PC-3 (cell line): ENCODE measurements at regions not wholly inside any gene's neighbourhood (a gene's known extent, or its start where the extent isn't known, plus 50 kb on each side); places are given as distances from the start of the nearest gene placed in this dataset.

ENCODE experiments used
- ATAC-seq: fragments of 200-7000 bp; cut with Tn5 transposase; 2 replicates; pipeline ENCODE4 v1.9.1; 2020; ENCODE audit warnings: mild to moderate bottlenecking, moderate library complexity
- BruUV-seq: library from RNA; stranded (reverse); fragments of 400-500 nt; replicated peaks from 2 replicates; lab custom pipeline; 2021; lab: Mats Ljungman, UMichigan
- CTCF ChIA-PET: fragments of 300-600 bp; sonication (Branson Sonifier 250); formaldehyde crosslinking; loops from one replicate; lab custom pipeline; 2022; ENCODE audit warnings: antibody characterized with exemption; lab: Charles Lee
- POLR2A ChIA-PET: fragments of 300-600 bp; sonication (Branson Sonifier 250); formaldehyde crosslinking; loops from one replicate; lab custom pipeline; 2022; ENCODE audit warnings: antibody characterized with exemption; ENCODE audit not compliant: unreplicated experiment; lab: Charles Lee
- DNase-seq: peaks from one replicate; pipeline ENCODE4 v3.0.0-alpha.2; 2015
- H2AFZ ChIP-seq: fragments of 300-600 bp; sonication (generic); 2 replicates; pipeline ENCODE4 v1.6.0; 2016; ENCODE audit warnings: antibody characterized with exemption, low read length
- H3F3A ChIP-seq: fragments of 300-600 bp; sonication (generic); one replicate; pipeline ENCODE4 v1.6.0; 2017; ENCODE audit warnings: antibody characterized with exemption, low read length, control low read depth, mild to moderate bottlenecking; ENCODE audit not compliant: unreplicated experiment
- H3K27ac ChIP-seq: fragments of 300-600 bp; sonication (generic); 2 replicates; pipeline ENCODE4 v1.5.1; 2016; ENCODE audit warnings: mild to moderate bottlenecking, low read length
- H3K27me3 ChIP-seq: fragments of 300-600 bp; sonication (generic); 2 replicates; pipeline ENCODE4 v1.6.1; 2016; ENCODE audit warnings: low read length, mixed read lengths
- H3K36me3 ChIP-seq: fragments of 300-600 bp; sonication (generic); 2 replicates; pipeline ENCODE4 v1.6.1; 2016; ENCODE audit warnings: low read depth, mixed run types, low read length, mixed read lengths
- H3K4me1 ChIP-seq: fragments of 300-600 bp; sonication (generic); 2 replicates; pipeline ENCODE4 v1.5.1; 2016; ENCODE audit warnings: low read length; ENCODE audit not compliant: insufficient read depth
- H3K4me2 ChIP-seq: fragments of 300-600 bp; sonication (generic); 2 replicates; pipeline ENCODE4 v1.6.0; 2016; ENCODE audit warnings: low read length
- H3K4me3 ChIP-seq: fragments of 300-600 bp; sonication (generic); 2 replicates; pipeline ENCODE4 v1.5.1; 2016; ENCODE audit warnings: mild to moderate bottlenecking, low read length, mixed read lengths
- H3K79me2 ChIP-seq: fragments of 300-600 bp; sonication (generic); 2 replicates; pipeline ENCODE4 v1.6.1; 2017; ENCODE audit warnings: low read length, mixed read lengths
- H3K9ac ChIP-seq: fragments of 300-600 bp; sonication (generic); 2 replicates; pipeline ENCODE4 v1.6.0; 2016; ENCODE audit warnings: mild to moderate bottlenecking, low read length
- H3K9me2 ChIP-seq: fragments of 300-600 bp; sonication (generic); replicated peaks from 2 replicates; pipeline ENCODE4 v1.6.1; 2016; ENCODE audit warnings: mixed run types, low read length, mixed read lengths
- H3K9me3 ChIP-seq: fragments of 300-600 bp; sonication (generic); 2 replicates; pipeline ENCODE4 v1.6.1; 2016; ENCODE audit warnings: low read length, mixed read lengths
- H4K20me1 ChIP-seq: fragments of 300-600 bp; sonication (generic); 2 replicates; pipeline ENCODE4 v1.6.1; 2016; ENCODE audit warnings: low read length, mixed read lengths
- EZH2 ChIP-seq: fragments of 300-600 bp; sonication (generic); IDR thresholded peaks from one replicate; pipeline ENCODE4 v1.6.1; 2017; ENCODE audit warnings: antibody characterized with exemption, mild to moderate bottlenecking, low read length; ENCODE audit not compliant: unreplicated experiment
- EZH2phosphoT487 ChIP-seq: fragments of 300-600 bp; sonication (generic); IDR thresholded peaks from 2 replicates; pipeline ENCODE4 v1.6.1; 2018; ENCODE audit warnings: mild to moderate bottlenecking, antibody characterized with exemption, low read length, borderline replicate concordance
- intact Hi-C: fragments of 100-400 bp; cut with micrococcal nuclease; formaldehyde crosslinking; loops from 2 replicates; pipeline ENCODE4 v1.9.0; 2023
- TF ChIP-seq, protein P1 (sequence below): fragments of 300-600 bp; sonication (generic); conservative IDR thresholded peaks from 2 replicates; pipeline ENCODE4 v1.5.1; 2017; ENCODE audit warnings: antibody characterized with exemption, low read depth, mild to moderate bottlenecking, low read length

- no peaks in the 10 kb centered on the region for H3K9me2 ChIP-seq
- peaks cover 44% of the 10 kb centered on the region for H3K27me3 ChIP-seq
- H3K9ac ChIP-seq = no peak overlapping the region
- ATAC-seq (no peak), DNase-seq (no peak)
- H2AFZ ChIP-seq = no peak overlapping the region
- no TSS peak for BruUV-seq
- no peak overlapping the region for H3K4me2 ChIP-seq
- H3K36me3 ChIP-seq = no peaks in the 10 kb centered on the region
- no peaks in the 10 kb centered on the region for H3K4me1 ChIP-seq
- no peak overlapping the region for H3K4me3 ChIP-seq
- intact Hi-C loops = no loop called here
- no peak for TF ChIP-seq EZH2phosphoT487
- TF ChIP-seq, protein P1, sequence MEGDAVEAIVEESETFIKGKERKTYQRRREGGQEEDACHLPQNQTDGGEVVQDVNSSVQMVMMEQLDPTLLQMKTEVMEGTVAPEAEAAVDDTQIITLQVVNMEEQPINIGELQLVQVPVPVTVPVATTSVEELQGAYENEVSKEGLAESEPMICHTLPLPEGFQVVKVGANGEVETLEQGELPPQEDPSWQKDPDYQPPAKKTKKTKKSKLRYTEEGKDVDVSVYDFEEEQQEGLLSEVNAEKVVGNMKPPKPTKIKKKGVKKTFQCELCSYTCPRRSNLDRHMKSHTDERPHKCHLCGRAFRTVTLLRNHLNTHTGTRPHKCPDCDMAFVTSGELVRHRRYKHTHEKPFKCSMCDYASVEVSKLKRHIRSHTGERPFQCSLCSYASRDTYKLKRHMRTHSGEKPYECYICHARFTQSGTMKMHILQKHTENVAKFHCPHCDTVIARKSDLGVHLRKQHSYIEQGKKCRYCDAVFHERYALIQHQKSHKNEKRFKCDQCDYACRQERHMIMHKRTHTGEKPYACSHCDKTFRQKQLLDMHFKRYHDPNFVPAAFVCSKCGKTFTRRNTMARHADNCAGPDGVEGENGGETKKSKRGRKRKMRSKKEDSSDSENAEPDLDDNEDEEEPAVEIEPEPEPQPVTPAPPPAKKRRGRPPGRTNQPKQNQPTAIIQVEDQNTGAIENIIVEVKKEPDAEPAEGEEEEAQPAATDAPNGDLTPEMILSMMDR = no peak
- TF ChIP-seq EZH2 = no peak
- no peaks in the 10 kb centered on the region for H3K79me2 ChIP-seq
- ChIA-PET CTCF (no interaction called here), POLR2A (no interaction called here)
- no peak overlapping the region for H3K27ac ChIP-seq
- no peaks in the 10 kb centered on the region for H3K9me3 ChIP-seq
- H3F3A ChIP-seq = no peaks in the 10 kb centered on the region
- H4K20me1 ChIP-seq = no peaks in the 10 kb centered on the region
Observed at GRCh38 chr2:15708865-15709820, 117.5 kb downstream of the DDX1 start.

- H3K27ac ChIP-seq = no peak overlapping the region
Observed at GRCh38 chr2:15711126-15711860, 119.6 kb downstream of the DDX1 start.

More at GRCh38 chr2:15711126-15711860, 119.6 kb downstream of the DDX1 start:
- no peak overlapping the region for H3K4me3 ChIP-seq
- ATAC-seq = no peak
- no peaks in the 10 kb centered on the region for H3K9me2 ChIP-seq
- H3K4me2 ChIP-seq = no peak overlapping the region
- no peak for DNase-seq
- POLR2A ChIA-PET = no interaction called here
- H3K79me2 ChIP-seq = no peaks in the 10 kb centered on the region
- intact Hi-C loops = no loop called here
- no peak overlapping the region for H2AFZ ChIP-seq
- no peaks in the 10 kb centered on the region for H3F3A ChIP-seq
- no peaks in the 10 kb centered on the region for H3K4me1 ChIP-seq
- TF ChIP-seq, protein P1 = no peak
- no peak for TF ChIP-seq EZH2
- TF ChIP-seq EZH2phosphoT487 = no peak
- CTCF ChIA-PET = no interaction called here
- peaks cover 42% of the 10 kb centered on the region for H3K27me3 ChIP-seq
- no peaks in the 10 kb centered on the region for H4K20me1 ChIP-seq
- no TSS peak for BruUV-seq
- H3K36me3 ChIP-seq = no peaks in the 10 kb centered on the region
- no peak overlapping the region for H3K9ac ChIP-seq
- H3K9me3 ChIP-seq = no peaks in the 10 kb centered on the region
